ENCODE measurements at regions not wholly inside any gene's neighbourhood (a gene's known extent, or its start where the extent isn't known, plus 50 kb on each side); places are given as distances from the start of the nearest gene placed in this dataset.

- peak in 12 of 56 donors; percentile 2 to 54 (median 12) for DNase-seq
Observed at GRCh38 chr16:82248677-82249076, 78.7 kb upstream of the MPHOSPH6 start.

GRCh38 chr16:82248012-82248656 lies 78.1 kb upstream of the MPHOSPH6 start:
- DNase-seq, result no peak

- DNase-seq, result peak in 8 of 56 donors; percentile 3 to 40 (median 20)
Observed at GRCh38 chr16:82242201-82242600, 72.2 kb upstream of the MPHOSPH6 start.

DNA sequence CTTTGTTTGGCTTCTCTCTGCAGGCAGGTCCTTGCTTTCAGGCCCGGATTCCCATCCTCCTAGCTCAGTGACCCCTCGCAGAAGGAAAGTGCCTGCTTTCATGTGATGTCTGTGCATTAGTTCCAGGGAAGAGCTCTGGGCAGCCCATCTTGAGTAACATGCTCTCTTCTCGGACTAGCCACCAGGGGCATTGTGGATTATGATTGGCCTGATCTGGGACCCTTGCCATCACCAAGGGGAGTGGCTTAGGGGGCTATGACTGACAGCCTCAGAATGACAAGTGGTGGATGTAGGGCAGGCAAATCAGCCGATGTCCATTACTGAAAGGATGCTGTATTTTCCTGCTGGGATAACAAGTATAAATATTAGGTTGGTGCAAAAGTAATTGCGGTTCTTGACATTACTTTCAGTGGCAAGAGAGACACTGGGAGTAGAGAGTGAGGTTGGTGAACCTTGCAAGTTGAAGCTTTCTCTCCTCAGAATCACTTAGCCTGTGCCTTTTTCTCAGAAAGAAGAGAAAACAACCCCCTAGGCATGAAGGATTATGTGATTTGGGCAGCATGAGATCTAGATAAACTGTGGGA lies 71.5 kb upstream of the MPHOSPH6 start:
- DNase-seq, result no peak

DNA sequence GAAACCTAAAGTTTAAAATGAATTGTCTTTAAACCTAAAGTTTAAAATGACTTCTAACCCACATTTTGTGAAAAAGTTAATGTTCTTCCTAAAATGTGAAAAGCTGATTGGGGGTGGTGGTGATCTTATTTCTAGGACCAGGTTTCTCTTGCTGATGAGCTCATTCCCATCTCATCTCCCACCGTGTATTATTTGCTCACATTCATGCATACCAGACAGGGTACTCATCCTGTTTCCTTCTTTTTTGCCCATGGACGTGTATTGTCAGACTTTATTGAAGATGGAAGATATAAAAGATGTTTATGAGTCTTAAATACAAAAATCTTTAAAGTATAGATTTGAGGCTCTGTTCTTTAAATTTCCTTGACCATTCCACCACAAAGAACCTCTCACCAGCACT lies 70.1 kb upstream of the MPHOSPH6 start:
- no peak for DNase-seq

- no peak for DNase-seq
Observed at GRCh38 chr16:82236875-82237274, 66.9 kb upstream of the MPHOSPH6 start.

GRCh38 chr16:82236415-82236814 lies 66.4 kb upstream of the MPHOSPH6 start:
- no peak for DNase-seq

- no peak for DNase-seq
Observed at GRCh38 chr16:82232806-82233205, 62.8 kb upstream of the MPHOSPH6 start.

DNA sequence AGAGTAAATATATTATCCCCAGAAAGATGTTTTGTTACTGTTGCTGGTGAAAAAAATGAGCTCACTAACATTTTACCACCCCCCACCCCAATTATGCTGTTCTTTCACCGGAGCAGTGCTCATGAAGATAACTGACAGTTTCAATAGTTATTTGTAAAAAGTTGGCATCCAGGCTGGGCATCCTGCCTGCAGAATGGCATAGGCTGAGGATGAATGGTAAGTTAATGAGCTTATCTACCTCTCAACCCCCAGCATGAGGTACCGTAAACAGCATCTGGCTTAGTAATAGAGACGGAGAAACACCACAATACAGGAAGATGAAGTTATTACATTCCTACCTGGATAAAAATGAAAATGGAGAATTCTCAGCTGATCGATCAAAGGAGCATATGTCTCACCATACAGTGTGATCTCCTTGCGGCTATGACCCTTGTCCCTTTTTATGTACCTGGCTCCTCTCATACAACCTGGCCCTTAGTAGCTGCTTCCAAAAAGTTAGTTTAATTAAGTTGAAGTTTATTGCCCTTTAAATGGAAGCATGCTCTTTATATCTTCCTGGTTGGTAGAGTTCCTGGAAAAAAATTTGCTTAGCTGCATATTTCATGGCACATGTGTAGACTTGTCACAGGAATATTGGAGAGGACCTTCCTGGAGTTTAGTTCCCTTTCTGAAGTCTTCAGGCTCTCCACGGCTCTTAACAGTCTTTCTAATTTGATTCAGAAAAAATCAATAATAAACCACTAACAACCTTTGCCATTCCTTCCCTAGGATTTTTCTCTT lies 61.2 kb upstream of the MPHOSPH6 start:
- no peak for DNase-seq

GRCh38 chr16:82229800-82230619 lies 60.0 kb upstream of the MPHOSPH6 start:
- peak in 48 of 56 donors; percentile 1 to 79 (median 36) for DNase-seq

DNA sequence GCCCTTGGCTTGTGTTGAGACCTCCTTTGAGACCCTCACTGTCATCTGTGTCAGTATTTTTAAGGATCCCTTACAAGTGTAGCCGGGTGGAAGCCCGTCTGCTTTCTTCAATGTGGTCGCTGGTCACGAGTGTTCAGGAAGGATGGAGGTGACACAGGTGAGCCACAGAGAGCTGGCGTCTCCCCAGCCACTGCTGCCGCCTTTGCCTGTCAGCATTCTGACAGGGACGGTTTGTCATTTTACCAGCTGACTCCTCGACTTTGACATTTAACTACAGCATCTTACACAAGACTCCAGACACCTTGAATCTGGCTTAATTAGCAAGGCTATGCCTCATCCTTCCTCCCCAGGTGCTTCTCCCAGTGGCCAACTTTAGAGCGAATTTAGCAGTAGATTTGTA lies 56.3 kb upstream of the MPHOSPH6 start:
- no peak for DNase-seq

DNA sequence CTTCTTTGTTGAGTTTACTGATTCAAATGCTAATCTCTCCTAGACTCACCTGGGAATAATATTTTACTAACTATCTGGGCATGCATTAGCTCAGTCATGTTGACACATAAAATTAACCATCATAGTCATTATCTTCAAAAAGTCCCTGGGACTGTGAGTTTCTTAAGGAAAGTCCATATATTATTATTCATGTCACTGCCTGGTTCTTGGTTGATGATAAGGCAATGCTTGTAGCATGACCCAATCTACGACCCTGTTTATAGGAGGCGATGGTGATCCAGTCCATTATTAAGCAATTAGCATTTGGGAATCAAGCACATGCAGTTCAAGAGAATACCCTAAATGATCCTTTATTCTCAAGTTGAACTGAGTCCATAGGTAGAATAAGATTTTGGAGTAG lies 54.8 kb upstream of the MPHOSPH6 start:
- DNase-seq, result no peak

- no peak for DNase-seq
Observed at GRCh38 chr16:82220541-82220940, 50.5 kb upstream of the MPHOSPH6 start.

Measured in amygdala (tissue), 56 donors.